GM21390 (cell line): ENCODE measurements at regions not wholly inside any gene's neighbourhood (a gene's known extent, or its start where the extent isn't known, plus 50 kb on each side); places are given as distances from the start of the nearest gene placed in this dataset.

Source experiments
- ATAC-seq: cut with Tn5 transposase; IDR thresholded peaks from one replicate; pipeline ENCODE4 v1.9.1; 2021; ENCODE audit not compliant: unreplicated experiment

GRCh38 chr13:50352720-50353480, 337.7 kb downstream of the KCNRG start:
- no peak for ATAC-seq

DNA sequence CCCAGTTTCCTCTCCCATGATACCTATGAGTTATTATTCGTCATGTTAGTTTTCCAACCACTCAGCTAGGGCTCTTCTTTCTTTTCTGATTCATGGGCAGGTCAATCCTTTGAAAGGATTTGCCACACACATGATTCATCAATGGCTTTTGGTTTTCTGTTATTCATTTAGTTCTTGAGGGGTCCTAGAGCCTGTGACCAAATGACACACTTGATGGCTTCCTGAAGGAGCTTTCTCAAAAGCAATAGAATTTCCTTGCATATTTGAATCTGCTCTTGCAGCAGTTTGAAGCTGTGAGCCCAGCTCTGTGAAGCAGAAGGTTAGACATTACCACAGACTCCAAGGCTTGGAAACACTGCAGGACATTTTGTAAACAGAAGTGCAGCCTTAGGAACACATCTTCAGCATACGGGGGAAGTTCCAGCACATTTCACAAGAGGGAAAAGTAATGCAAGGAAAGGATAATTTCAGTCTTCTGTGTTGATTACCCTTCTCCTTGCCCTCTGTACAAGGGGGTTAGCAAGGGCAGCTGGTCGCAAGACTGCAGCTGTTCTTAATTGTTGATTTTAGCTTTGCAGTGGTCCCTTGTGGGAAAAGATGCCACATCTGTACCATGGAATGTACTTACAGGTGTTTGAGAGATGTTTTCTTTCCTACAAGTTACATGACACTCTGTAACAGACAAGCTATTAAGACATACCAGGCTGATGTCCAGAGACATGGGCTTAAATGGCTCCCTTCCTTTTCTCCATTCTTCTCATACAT, 338.6 kb downstream of the KCNRG start:
- ATAC-seq = no peak

DNA sequence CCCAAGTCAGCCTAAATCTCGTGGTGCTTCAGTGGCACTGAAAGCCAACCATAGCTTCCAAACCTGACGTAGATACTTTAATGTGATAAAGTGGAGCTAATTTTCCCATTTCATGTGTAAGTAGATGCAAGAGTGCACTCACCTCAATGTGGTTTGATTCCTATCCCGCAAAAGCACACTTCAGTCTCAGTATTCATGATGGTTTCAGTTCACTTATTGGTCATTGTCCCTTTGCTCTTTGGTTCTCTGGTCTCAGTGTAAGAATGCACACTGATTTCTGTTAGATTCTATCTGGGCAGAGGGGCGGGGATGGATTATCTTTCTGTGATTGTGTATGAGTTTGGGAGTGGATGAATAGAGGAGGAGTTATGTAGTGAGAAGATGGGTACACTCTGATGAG, 340.6 kb downstream of the KCNRG start:
- ATAC-seq = no peak

GRCh38 chr13:50357136-50357535, 341.9 kb downstream of the KCNRG start:
- ATAC-seq = no peak

- ATAC-seq = no peak
Observed at GRCh38 chr13:50357586-50358118, 342.4 kb downstream of the KCNRG start.

GRCh38 chr13:50358231-50359040, 343.2 kb downstream of the KCNRG start:
- ATAC-seq = peak; percentile 44

DNA sequence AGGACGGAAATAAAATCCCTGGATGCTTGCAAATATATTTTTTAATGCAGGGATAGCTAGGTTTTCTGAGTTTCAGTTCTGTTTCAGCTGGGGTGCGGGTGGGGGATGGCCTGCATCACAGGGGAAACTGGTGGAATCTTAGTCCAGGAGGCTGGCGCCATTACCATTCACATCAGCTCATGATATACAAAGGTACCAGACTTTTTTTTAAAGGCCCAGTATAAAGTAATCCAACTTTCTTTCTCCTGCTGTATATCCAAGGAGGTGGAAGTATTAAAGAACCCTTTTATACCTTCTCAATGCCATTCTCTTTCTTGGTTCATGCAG, 343.8 kb downstream of the KCNRG start:
- ATAC-seq = peak; percentile 28

GRCh38 chr13:50359779-50360178, 344.5 kb downstream of the KCNRG start:
- ATAC-seq = no peak

DNA sequence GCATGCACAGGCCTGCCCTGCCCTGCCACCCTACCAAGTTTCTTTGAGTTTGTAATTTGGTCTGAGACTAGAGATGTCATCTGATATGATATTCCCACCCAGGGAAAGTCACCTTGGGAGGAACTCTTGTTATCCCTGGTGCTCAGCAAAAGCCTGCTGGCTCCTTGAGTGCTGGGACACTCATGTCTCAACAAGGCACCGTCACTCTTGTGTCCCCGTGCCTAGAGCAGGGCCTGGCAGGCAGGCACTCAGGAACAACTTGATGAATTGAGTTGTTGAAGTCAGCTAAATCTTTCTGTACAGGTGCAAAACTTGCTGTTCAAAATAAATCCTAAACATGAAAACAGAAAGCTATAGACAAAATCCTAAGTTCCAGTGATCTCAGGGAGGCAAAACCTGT, 345.4 kb downstream of the KCNRG start:
- no peak for ATAC-seq

- no peak for ATAC-seq
Observed at GRCh38 chr13:50361282-50361681, 346.0 kb downstream of the KCNRG start.

DNA sequence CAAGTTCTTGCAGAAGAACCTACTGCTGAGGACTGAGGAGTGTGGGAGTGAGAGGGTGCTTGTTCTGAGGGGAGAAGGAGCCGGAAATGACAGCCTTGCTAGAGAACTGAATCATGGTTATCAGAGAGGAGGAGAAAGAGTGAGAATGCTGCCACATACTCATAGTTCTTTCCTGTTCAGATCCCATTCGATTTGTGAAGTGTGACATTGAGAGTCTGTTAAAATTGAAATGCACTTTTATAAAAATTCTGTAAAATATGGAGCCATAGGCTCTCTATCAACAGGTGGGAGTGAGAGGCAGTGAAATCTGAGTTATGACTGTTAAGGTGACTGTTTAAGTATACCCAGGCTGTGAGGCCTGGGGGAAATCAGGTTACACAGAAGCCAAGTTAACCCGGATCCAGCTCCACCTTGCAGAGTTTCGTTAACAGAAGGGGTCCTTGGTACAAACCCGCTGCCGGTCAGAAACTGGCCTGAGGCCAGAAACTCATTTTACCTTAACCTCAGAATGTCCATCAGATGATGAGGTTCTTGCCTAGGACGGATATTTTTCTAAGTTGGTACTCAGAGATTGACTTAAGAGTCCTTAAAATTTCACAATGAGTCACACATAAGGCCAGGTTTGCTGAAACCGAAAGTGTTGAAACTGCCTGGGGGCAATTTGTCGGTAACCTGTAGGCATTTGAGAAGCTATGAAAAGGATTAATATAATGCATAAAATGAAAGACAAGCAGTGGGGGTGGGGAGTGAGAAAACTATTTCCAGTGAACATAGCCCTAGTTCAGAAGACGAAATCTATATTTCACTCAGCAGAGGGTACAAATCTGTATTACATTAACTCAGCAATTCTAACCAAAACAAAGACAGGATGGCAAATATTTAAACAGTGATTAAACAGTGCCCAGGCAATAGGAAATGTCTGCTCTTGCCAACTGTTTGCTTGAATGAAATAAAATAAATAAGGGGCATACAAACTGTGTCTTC, 350.5 kb downstream of the KCNRG start:
- peak; percentile 53 for ATAC-seq

DNA sequence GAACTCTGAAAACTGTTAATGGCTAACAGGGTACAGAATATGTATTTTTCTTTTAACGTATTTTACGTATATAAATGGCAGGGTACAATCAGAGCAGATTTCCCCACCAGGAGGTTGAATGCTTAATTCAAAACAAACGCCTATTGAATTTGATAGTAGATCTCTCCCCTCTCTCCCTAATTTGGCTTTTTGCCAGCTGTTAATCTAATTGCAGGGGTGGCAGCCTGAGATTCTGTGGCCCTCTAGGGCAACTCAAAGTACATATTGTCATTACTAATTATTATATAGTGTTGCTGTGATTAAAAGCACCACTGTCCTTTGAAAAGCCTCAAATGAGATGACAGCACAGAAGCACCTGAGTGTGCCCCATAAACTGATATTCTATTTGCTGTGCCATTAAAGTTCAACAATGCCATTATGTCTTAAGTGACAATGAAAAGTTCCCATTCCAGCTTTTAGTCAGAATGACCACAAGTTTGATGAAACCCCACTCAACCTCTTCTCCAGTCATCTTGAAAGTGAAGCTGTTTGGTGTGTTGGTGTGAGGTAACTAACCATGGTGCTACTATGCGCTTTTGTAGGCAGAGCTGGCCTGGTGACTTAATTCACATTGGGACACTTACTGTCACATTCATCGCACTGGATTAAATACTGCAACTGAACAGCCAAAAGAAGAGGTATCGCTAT, 351.4 kb downstream of the KCNRG start:
- peak; percentile 46 for ATAC-seq

GRCh38 chr13:50369646-50370045, 354.4 kb downstream of the KCNRG start:
- ATAC-seq = no peak

- ATAC-seq = peak; percentile 67
Observed at GRCh38 chr13:50370303-50370950, 355.2 kb downstream of the KCNRG start.

DNA sequence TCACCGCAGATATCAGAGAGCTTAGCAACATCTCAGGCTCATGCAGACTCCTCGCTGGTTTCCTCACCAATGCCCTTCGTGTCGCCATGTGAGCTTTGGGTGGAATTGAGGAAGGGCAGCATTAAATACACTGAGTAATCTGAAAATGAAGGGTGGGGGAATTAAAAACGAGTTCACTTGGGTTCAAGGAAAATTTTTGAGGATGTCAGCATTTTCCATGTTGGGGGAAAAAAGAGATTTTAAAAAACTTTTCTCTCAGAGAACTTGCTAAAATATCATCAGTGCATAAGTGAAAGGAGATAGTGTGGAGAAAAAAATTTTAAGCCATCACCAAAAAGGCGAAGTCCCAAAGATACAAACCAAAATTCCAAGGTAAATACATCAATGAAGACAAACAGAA, 359.3 kb downstream of the KCNRG start:
- ATAC-seq = no peak

GRCh38 chr13:50375792-50376191, 360.5 kb downstream of the KCNRG start:
- ATAC-seq = no peak

GRCh38 chr13:50376895-50377575, 361.8 kb downstream of the KCNRG start:
- ATAC-seq = no peak

- no peak for ATAC-seq
Observed at GRCh38 chr13:50377726-50378270, 362.6 kb downstream of the KCNRG start.
